ENCODE measurements at regions not wholly inside any gene's neighbourhood (a gene's known extent, or its start where the extent isn't known, plus 50 kb on each side); places are given as distances from the start of the nearest gene placed in this dataset.

DNA sequence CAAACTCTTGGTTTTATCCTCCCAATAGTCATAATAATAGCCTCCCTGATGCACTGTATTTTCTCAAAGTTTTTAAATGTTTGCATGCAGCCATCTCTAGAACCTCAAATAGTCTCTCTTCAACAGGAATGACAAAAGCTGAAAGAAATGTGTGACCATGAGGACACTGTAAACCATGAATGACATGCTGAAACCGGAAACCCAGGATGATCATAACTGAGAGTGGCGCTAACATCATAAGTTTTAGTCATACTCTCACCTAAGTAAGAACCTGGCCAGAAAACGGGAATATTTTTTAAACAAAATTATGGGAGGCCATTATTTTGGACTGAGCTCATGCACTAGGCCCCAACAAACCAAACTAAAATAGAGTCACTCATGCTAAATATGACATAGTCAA, 278.4 kb upstream of the STXBP5 start:
- DNase-seq (no peak), ATAC-seq (ENCODE audit: low read depth) (no peak)
- Histone ChIP-seq H4K20me1 (ENCODE audit: control insufficient read depth, insufficient read depth, low read length, poor library complexity, severe bottlenecking) (no peaks in the 10 kb centered on the region), H3K4me2 (replicated peaks; ENCODE audit: low read depth, low read length, poor library complexity, severe bottlenecking) (no peak overlapping the region), H3K9me3 (ENCODE audit: control extremely low read depth in 1 of 3, control insufficient read depth in 2 of 3, insufficient read depth in 1 of 3, low read length in 2 of 3) (no peaks in the 10 kb centered on the region), H3K4me3 (ENCODE audit: control extremely low read depth in 1 of 5, extremely low read depth in 1 of 5, insufficient read depth in 1 of 5, low read depth in 2 of 5, low read length in 4 of 5) (no peak overlapping the region), H2AFZ (ENCODE audit: insufficient read depth, low read depth, low read length, poor library complexity, severe bottlenecking) (no peak overlapping the region), H3K27me3 (replicated peaks in 1 of 4; ENCODE audit: control extremely low read depth in 1 of 4, control insufficient read depth in 3 of 4, insufficient read depth in 4 of 4, low read length in 3 of 4) (no peaks in the 10 kb centered on the region), H3K4me1 (ENCODE audit: control insufficient read depth in 2 of 2, insufficient read depth in 2 of 2, low read length in 2 of 2) (no peaks in the 10 kb centered on the region), H3K36me3 (replicated peaks in 1 of 2; ENCODE audit: control extremely low read depth in 1 of 2, control insufficient read depth in 1 of 2, extremely low read depth in 1 of 2, insufficient read depth in 2 of 2, low read length in 1 of 2) (no peaks in the 10 kb centered on the region), H3K79me2 (ENCODE audit: control insufficient read depth, insufficient read depth, low read length) (no peaks in the 10 kb centered on the region), H3K27ac (ENCODE audit: low read length in 2 of 2) (no peak overlapping the region), H3K9ac (ENCODE audit: low read length) (no peak overlapping the region)
- ChIA-PET CTCF (no interaction called here), POLR2A (no interaction called here)
- Mint-ChIP-seq H3K27me3 (peaks cover 4% of the 10 kb centered on the region), H3K4me3 (no peak overlapping the region), H3K4me1 (no peaks in the 10 kb centered on the region), H3K27ac (no peak overlapping the region), H3K9me3 (ENCODE audit: insufficient read depth) (no peaks in the 10 kb centered on the region)
- 83% methylated on average over 2 of the region's 3 CpGs for WGBS (ENCODE audit: insufficient coverage)
- no peak for TF ChIP-seq EZH2 (IDR thresholded peaks at IDR 0.05; ENCODE audit: borderline replicate concordance, insufficient read depth, low read depth, low read length, poor library complexity, severe bottlenecking)
- TF ChIP-seq, protein P1, sequence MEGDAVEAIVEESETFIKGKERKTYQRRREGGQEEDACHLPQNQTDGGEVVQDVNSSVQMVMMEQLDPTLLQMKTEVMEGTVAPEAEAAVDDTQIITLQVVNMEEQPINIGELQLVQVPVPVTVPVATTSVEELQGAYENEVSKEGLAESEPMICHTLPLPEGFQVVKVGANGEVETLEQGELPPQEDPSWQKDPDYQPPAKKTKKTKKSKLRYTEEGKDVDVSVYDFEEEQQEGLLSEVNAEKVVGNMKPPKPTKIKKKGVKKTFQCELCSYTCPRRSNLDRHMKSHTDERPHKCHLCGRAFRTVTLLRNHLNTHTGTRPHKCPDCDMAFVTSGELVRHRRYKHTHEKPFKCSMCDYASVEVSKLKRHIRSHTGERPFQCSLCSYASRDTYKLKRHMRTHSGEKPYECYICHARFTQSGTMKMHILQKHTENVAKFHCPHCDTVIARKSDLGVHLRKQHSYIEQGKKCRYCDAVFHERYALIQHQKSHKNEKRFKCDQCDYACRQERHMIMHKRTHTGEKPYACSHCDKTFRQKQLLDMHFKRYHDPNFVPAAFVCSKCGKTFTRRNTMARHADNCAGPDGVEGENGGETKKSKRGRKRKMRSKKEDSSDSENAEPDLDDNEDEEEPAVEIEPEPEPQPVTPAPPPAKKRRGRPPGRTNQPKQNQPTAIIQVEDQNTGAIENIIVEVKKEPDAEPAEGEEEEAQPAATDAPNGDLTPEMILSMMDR (IDR thresholded peaks at IDR 0.05) = no peak
- intact Hi-C loops (cut with micrococcal nuclease) = no loop called here

DNA sequence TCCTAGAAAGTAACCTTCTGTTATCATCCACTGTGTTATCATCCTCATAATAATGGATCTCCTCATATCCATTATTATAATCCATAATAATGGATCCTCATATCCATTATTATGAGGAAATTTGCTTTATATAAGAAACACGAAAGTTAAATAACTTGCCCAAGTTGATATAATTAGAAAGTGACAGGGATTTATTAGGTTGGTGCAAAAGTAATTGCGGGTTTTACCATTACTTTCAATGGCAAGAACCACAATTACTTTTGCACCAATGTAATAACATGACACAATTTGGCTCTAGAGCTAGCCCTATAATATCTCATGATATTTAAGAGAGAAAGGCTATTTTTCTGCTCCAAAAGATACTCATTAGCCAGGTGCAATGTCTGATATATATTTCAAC, 275.7 kb upstream of the STXBP5 start:
- ATAC-seq (ENCODE audit: low read depth) (no peak), DNase-seq (no peak)
- WGBS (ENCODE audit: insufficient coverage) = no CpG with 5 or more reads among the region's 2 CpGs
- H3K27me3 ChIP-seq (replicated peaks in 1 of 4; ENCODE audit: control extremely low read depth in 1 of 4, control insufficient read depth in 3 of 4, insufficient read depth in 4 of 4, low read length in 3 of 4) = no peaks in the 10 kb centered on the region
- no peak overlapping the region for H3K4me2 ChIP-seq (replicated peaks; ENCODE audit: low read depth, low read length, poor library complexity, severe bottlenecking)
- no peak overlapping the region for H3K9ac ChIP-seq (ENCODE audit: low read length)
- no peaks in the 10 kb centered on the region for H4K20me1 ChIP-seq (ENCODE audit: control insufficient read depth, insufficient read depth, low read length, poor library complexity, severe bottlenecking)
- no peaks in the 10 kb centered on the region for H3K36me3 ChIP-seq (replicated peaks in 1 of 2; ENCODE audit: control extremely low read depth in 1 of 2, control insufficient read depth in 1 of 2, extremely low read depth in 1 of 2, insufficient read depth in 2 of 2, low read length in 1 of 2)
- no peak overlapping the region for H3K4me3 Mint-ChIP-seq
- H3K27me3 Mint-ChIP-seq = peaks cover 4% of the 10 kb centered on the region
- no peaks in the 10 kb centered on the region for H3K9me3 ChIP-seq (ENCODE audit: control extremely low read depth in 1 of 3, control insufficient read depth in 2 of 3, insufficient read depth in 1 of 3, low read length in 2 of 3)
- H2AFZ ChIP-seq (ENCODE audit: insufficient read depth, low read depth, low read length, poor library complexity, severe bottlenecking) = no peak overlapping the region
- intact Hi-C loops (cut with micrococcal nuclease) = no loop called here
- no peak overlapping the region for H3K27ac ChIP-seq (ENCODE audit: low read length in 2 of 2)
- no peak overlapping the region for H3K27ac Mint-ChIP-seq
- no peaks in the 10 kb centered on the region for H3K4me1 ChIP-seq (ENCODE audit: control insufficient read depth in 2 of 2, insufficient read depth in 2 of 2, low read length in 2 of 2)
- TF ChIP-seq, protein P1 (IDR thresholded peaks at IDR 0.05) = no peak
- no peak for TF ChIP-seq EZH2 (IDR thresholded peaks at IDR 0.05; ENCODE audit: borderline replicate concordance, insufficient read depth, low read depth, low read length, poor library complexity, severe bottlenecking)
- no peaks in the 10 kb centered on the region for H3K9me3 Mint-ChIP-seq (ENCODE audit: insufficient read depth)
- POLR2A ChIA-PET = no interaction called here
- H3K4me1 Mint-ChIP-seq = no peaks in the 10 kb centered on the region
- H3K79me2 ChIP-seq (ENCODE audit: control insufficient read depth, insufficient read depth, low read length) = no peaks in the 10 kb centered on the region
- no peak overlapping the region for H3K4me3 ChIP-seq (ENCODE audit: control extremely low read depth in 1 of 5, extremely low read depth in 1 of 5, insufficient read depth in 1 of 5, low read depth in 2 of 5, low read length in 4 of 5)
- CTCF ChIA-PET = no interaction called here

Measured in B cell (primary cell).